B cell (primary cell): ENCODE measurements at regions not wholly inside any gene's neighbourhood (a gene's known extent, or its start where the extent isn't known, plus 50 kb on each side); places are given as distances from the start of the nearest gene placed in this dataset.

Experiments
- ATAC-seq: fragments of 200-7000 bp; cut with Tn5 transposase; one replicate; pipeline ENCODE4 v1.10.0; 2021; ENCODE audit warnings: low read depth, mild to moderate bottlenecking, moderate number of reproducible peaks, moderate library complexity
- CTCF ChIA-PET: fragments of 350-600 bp; sonication (Branson Sonifier 250); formaldehyde crosslinking; loops from one replicate; lab custom pipeline; 2021; ENCODE audit warnings: antibody characterized with exemption, inconsistent platforms; lab: Charles Lee
- POLR2A ChIA-PET: fragments of 350-600 bp; sonication (Branson Sonifier 250); formaldehyde crosslinking; loops from one replicate; lab custom pipeline; 2021; ENCODE audit warnings: antibody characterized with exemption; lab: Charles Lee
- DNase-seq: peaks from one replicate; pipeline ENCODE4 v3.0.0; 2013
- H2AFZ ChIP-seq: 2 replicates; pipeline ENCODE4 v1.6.1; 2012; ENCODE audit warnings: mild to moderate bottlenecking, low read depth, low read length; ENCODE audit not compliant: insufficient read depth, poor library complexity, severe bottlenecking
- H3K27ac ChIP-seq, 2 donors: 1 replicate in 1 of 2; 2 replicates in 1 of 2; pipeline ENCODE4 v1.5.1; 2012 to 2013; ENCODE audit warnings: low read length in 2 of 2, mild to moderate bottlenecking in 2 of 2, moderate library complexity in 1 of 2
- H3K27me3 ChIP-seq, 4 experiments: fragments of 200-600 bp in 1 of 4; sonication (generic) in 1 of 4; replicated peaks in 1 of 4; 1 replicate in 2 of 4; 2 replicates in 2 of 4; pipeline versions ENCODE4 v1.6.1 to v1.7.0; 2013 to 2016; ENCODE audit warnings: low read length in 3 of 4, mild to moderate bottlenecking in 2 of 4, mixed read lengths in 1 of 4, moderate library complexity in 1 of 4; ENCODE audit not compliant: insufficient read depth in 4 of 4, control insufficient read depth in 3 of 4; ENCODE audit errors: control extremely low read depth in 1 of 4
- H3K36me3 ChIP-seq, 2 experiments: replicated peaks in 1 of 2; 1 replicate in 1 of 2; 2 replicates in 1 of 2; pipeline versions ENCODE4 v1.6.1 to v1.7.1; 2013; ENCODE audit warnings: low read length in 1 of 2; ENCODE audit not compliant: insufficient read depth in 2 of 2, control insufficient read depth in 1 of 2; ENCODE audit errors: control extremely low read depth in 1 of 2, extremely low read depth in 1 of 2
- H3K4me1 ChIP-seq, 2 donors: fragments of 200-600 bp in 1 of 2; sonication (generic) in 1 of 2; 1 replicate in 1 of 2; 2 replicates in 1 of 2; pipeline versions ENCODE4 v1.5.1 to v1.6.1; 2013 to 2017; ENCODE audit warnings: low read length in 2 of 2; ENCODE audit not compliant: control insufficient read depth in 2 of 2, insufficient read depth in 2 of 2
- H3K4me2 ChIP-seq: replicated peaks from 2 replicates; pipeline ENCODE3; 2012; ENCODE audit warnings: mild to moderate bottlenecking, low read depth, low read length; ENCODE audit not compliant: poor library complexity, severe bottlenecking
- H3K4me3 ChIP-seq, 5 experiments: fragments of 200-600 bp in 1 of 5; sonication (generic) in 1 of 5; 1 replicate in 3 of 5; 2 replicates in 2 of 5; pipeline versions ENCODE4 v1.5.1 to v1.7.0; 2011 to 2016; ENCODE audit warnings: low read length in 4 of 5, mild to moderate bottlenecking in 4 of 5, low read depth in 2 of 5, control low read depth in 1 of 5, moderate library complexity in 1 of 5; ENCODE audit not compliant: insufficient read depth in 1 of 5; ENCODE audit errors: control extremely low read depth in 1 of 5, extremely low read depth in 1 of 5
- H3K79me2 ChIP-seq: fragments of 200-600 bp; sonication (generic); one replicate; pipeline ENCODE4 v1.6.0; 2016; ENCODE audit warnings: low read length; ENCODE audit not compliant: control insufficient read depth, insufficient read depth
- H3K9ac ChIP-seq: fragments of 200-600 bp; sonication (generic); 2 replicates; pipeline ENCODE4 v1.6.1; 2017; ENCODE audit warnings: mild to moderate bottlenecking, low read length, moderate library complexity
- H3K9me3 ChIP-seq, 3 donors: one replicate each; pipeline versions ENCODE4 v1.6.1 to v1.7.1; 2013; ENCODE audit warnings: low read length in 2 of 3; ENCODE audit not compliant: control insufficient read depth in 2 of 3, insufficient read depth in 1 of 3; ENCODE audit errors: control extremely low read depth in 1 of 3
- H4K20me1 ChIP-seq: 2 replicates; pipeline ENCODE4 v1.6.0; 2012; ENCODE audit warnings: mild to moderate bottlenecking, low read length; ENCODE audit not compliant: insufficient read depth, control insufficient read depth, poor library complexity, severe bottlenecking
- H3K27ac Mint-ChIP-seq: one replicate; pipeline ENCODE4 v1.8.0; 2021; ENCODE audit warnings: mixed read lengths
- H3K27me3 Mint-ChIP-seq: one replicate; pipeline ENCODE4 v1.8.0; 2021; ENCODE audit warnings: mixed read lengths
- H3K4me1 Mint-ChIP-seq: one replicate; pipeline ENCODE4 v1.8.0; 2021; ENCODE audit warnings: mixed read lengths
- H3K4me3 Mint-ChIP-seq: one replicate; pipeline ENCODE4 v1.8.0; 2021; ENCODE audit warnings: mixed read lengths
- H3K9me3 Mint-ChIP-seq: one replicate; pipeline ENCODE4 v1.8.0; 2022; ENCODE audit warnings: mixed read lengths; ENCODE audit not compliant: insufficient read depth
- CTCF ChIP-seq: fragments of 200-600 bp; IDR thresholded peaks from one replicate; pipeline ENCODE4 v1.8.0; 2022; ENCODE audit warnings: antibody characterized with exemption, mild to moderate bottlenecking
- EZH2 ChIP-seq: IDR thresholded peaks from 2 replicates; pipeline ENCODE4 v1.6.1; 2012; ENCODE audit warnings: borderline replicate concordance, low read depth, mild to moderate bottlenecking, moderate library complexity, low read length; ENCODE audit not compliant: insufficient read depth, poor library complexity, severe bottlenecking
- WGBS: methylation state at CpG from one replicate; pipeline ENCODE4 v1.1.5; 2013; ENCODE audit warnings: missing lambda C conversion rate; ENCODE audit not compliant: insufficient coverage; 5-methylcytosine and 5-hydroxymethylcytosine counted together
- intact Hi-C: fragments of 100-400 bp; cut with micrococcal nuclease; formaldehyde crosslinking; loops from one replicate; pipeline ENCODE4 v1.10.0; 2022

- no peak for TF ChIP-seq CTCF
- no peak for TF ChIP-seq EZH2
- no peak overlapping the region for H3K4me3 Mint-ChIP-seq
- POLR2A ChIA-PET = no interaction called here
Observed at GRCh38 chr10:21437770-21438382, 87.6 kb downstream of the SKIDA1 start.

GRCh38 chr10:21432266-21432665 lies 93.2 kb downstream of the SKIDA1 start:
- H3K79me2 ChIP-seq = no peaks in the 10 kb centered on the region
- no peaks in the 10 kb centered on the region for H3K27me3 ChIP-seq
- Mint-ChIP-seq H3K4me1 (no peaks in the 10 kb centered on the region), H3K4me3 (no peak overlapping the region), H3K27ac (no peak overlapping the region), H3K9me3 (no peaks in the 10 kb centered on the region), H3K27me3 (peaks cover 6% of the 10 kb centered on the region)
- ChIA-PET CTCF (no interaction called here), POLR2A (no interaction called here)
- no peak overlapping the region for H2AFZ ChIP-seq
- peaks cover 0 to 7% (median 0%) of the 10 kb centered on the region in 3 donors for H3K9me3 ChIP-seq
- TF ChIP-seq CTCF (no peak), EZH2 (no peak)
- intact Hi-C loops = no loop called here
- H3K4me1 ChIP-seq = no peaks in the 10 kb centered on the region
- DNase-seq (no peak), ATAC-seq (no peak)
- H3K27ac ChIP-seq = no peak overlapping the region
- 100% methylated on average over 1 of the region's 1 CpG for WGBS
- no peaks in the 10 kb centered on the region for H4K20me1 ChIP-seq
- no peak overlapping the region for H3K4me3 ChIP-seq
- H3K9ac ChIP-seq = no peak overlapping the region
- no peak overlapping the region for H3K4me2 ChIP-seq
- no peaks in the 10 kb centered on the region for H3K36me3 ChIP-seq

More at GRCh38 chr10:21437770-21438382, 87.6 kb downstream of the SKIDA1 start:
- no peaks in the 10 kb centered on the region for H3K9me3 ChIP-seq
- H3K9ac ChIP-seq = no peak overlapping the region
- H4K20me1 ChIP-seq = no peaks in the 10 kb centered on the region
- H2AFZ ChIP-seq = no peak overlapping the region
- intact Hi-C loops = no loop called here
- Mint-ChIP-seq H3K27ac (no peak overlapping the region), H3K4me1 (no peaks in the 10 kb centered on the region), H3K9me3 (no peaks in the 10 kb centered on the region), H3K27me3 (peaks cover 6% of the 10 kb centered on the region)
- H3K27me3 ChIP-seq = no peaks in the 10 kb centered on the region
- 88% methylated on average over 5 of the region's 8 CpGs for WGBS
- no peak for DNase-seq
- H3K27ac ChIP-seq = no peak overlapping the region
- H3K36me3 ChIP-seq = no peaks in the 10 kb centered on the region
- no peaks in the 10 kb centered on the region for H3K4me1 ChIP-seq
- no peak overlapping the region for H3K4me2 ChIP-seq
- no peak for ATAC-seq
- CTCF ChIA-PET = no interaction called here
- H3K4me3 ChIP-seq = no peak overlapping the region
- no peaks in the 10 kb centered on the region for H3K79me2 ChIP-seq
